HG03442 (cell line): ENCODE measurements at regions not wholly inside any gene's neighbourhood (a gene's known extent, or its start where the extent isn't known, plus 50 kb on each side); places are given as distances from the start of the nearest gene placed in this dataset.
"Not testable (repeated sequence)": the region's sequence is repeated elsewhere in the genome, so short reads cannot be mapped to it uniquely, and the experiment has no call there.

Source experiments
- ATAC-seq: cut with Tn5 transposase; IDR thresholded peaks from one replicate; pipeline ENCODE4 v1.9.1; 2021; ENCODE audit warnings: mild to moderate bottlenecking, moderate library complexity; ENCODE audit not compliant: unreplicated experiment

GRCh38 chr3:40878464-40878905 lies 320.8 kb upstream of the CTNNB1 start:
- ATAC-seq: no peak

- no peak for ATAC-seq
These were observed 313.9 kb upstream of the CTNNB1 start for GRCh38 chr3:40885430-40885829.

- ATAC-seq: no peak
These were observed 312.5 kb upstream of the CTNNB1 start for GRCh38 chr3:40886660-40887425.

- ATAC-seq: no peak
These were observed 308.1 kb upstream of the CTNNB1 start for GRCh38 chr3:40891186-40891585.

- ATAC-seq: no peak
These were observed 304.2 kb upstream of the CTNNB1 start for GRCh38 chr3:40895109-40895508.

GRCh38 chr3:40899286-40899712 lies 300.0 kb upstream of the CTNNB1 start:
- no peak for ATAC-seq

GRCh38 chr3:40901298-40901697 lies 298.0 kb upstream of the CTNNB1 start:
- no peak for ATAC-seq

- ATAC-seq: no peak
These were observed 297.5 kb upstream of the CTNNB1 start for GRCh38 chr3:40901796-40902195.

- ATAC-seq: not testable (repeated sequence)
These were observed 291.3 kb upstream of the CTNNB1 start for GRCh38 chr3:40907907-40908465.

- no peak for ATAC-seq
These were observed 290.7 kb upstream of the CTNNB1 start for GRCh38 chr3:40908612-40909011.

GRCh38 chr3:40911264-40911663 lies 288.0 kb upstream of the CTNNB1 start:
- ATAC-seq: no peak

- no peak for ATAC-seq
These were observed 287.4 kb upstream of the CTNNB1 start for GRCh38 chr3:40911928-40912327.

GRCh38 chr3:40912461-40912860 lies 286.8 kb upstream of the CTNNB1 start:
- ATAC-seq: no peak

GRCh38 chr3:40913192-40913591 lies 286.1 kb upstream of the CTNNB1 start:
- ATAC-seq: no peak

- no peak for ATAC-seq
These were observed 285.7 kb upstream of the CTNNB1 start for GRCh38 chr3:40913641-40914040.

GRCh38 chr3:40914475-40914874 lies 284.8 kb upstream of the CTNNB1 start:
- ATAC-seq: no peak

GRCh38 chr3:40915346-40915865 lies 283.9 kb upstream of the CTNNB1 start:
- no peak for ATAC-seq

GRCh38 chr3:40920041-40920440 lies 279.3 kb upstream of the CTNNB1 start:
- peak; percentile 46 for ATAC-seq

GRCh38 chr3:40921251-40921650 lies 278.1 kb upstream of the CTNNB1 start:
- no peak for ATAC-seq

- no peak for ATAC-seq
These were observed 276.2 kb upstream of the CTNNB1 start for GRCh38 chr3:40923143-40923542.

- ATAC-seq: no peak
These were observed 275.7 kb upstream of the CTNNB1 start for GRCh38 chr3:40923651-40924050.

GRCh38 chr3:40924559-40925141 lies 274.7 kb upstream of the CTNNB1 start:
- ATAC-seq: no peak
